Endodermal cell (in vitro differentiated cells): ENCODE measurements at regions not wholly inside any gene's neighbourhood (a gene's known extent, or its start where the extent isn't known, plus 50 kb on each side); places are given as distances from the start of the nearest gene placed in this dataset.
A peak's percentile ranks its signal among the peaks of the same experiment; 100 is the strongest.
"Not testable (repeated sequence)": the region's sequence is repeated elsewhere in the genome, so short reads cannot be mapped to it uniquely, and the experiment has no call there.

Experiments
- DNase-seq: peaks from one replicate; pipeline ENCODE4 v3.0.0-alpha.2; 2017
- H3K27ac ChIP-seq: 2 replicates; pipeline ENCODE4 v1.5.1; 2013; ENCODE audit warnings: mild to moderate bottlenecking, low read depth, low read length, moderate library complexity
- H3K27me3 ChIP-seq: 2 replicates; pipeline ENCODE4 v1.6.1; 2013; ENCODE audit warnings: mild to moderate bottlenecking, low read length, moderate library complexity; ENCODE audit not compliant: insufficient read depth, control insufficient read depth, poor library complexity, severe bottlenecking
- H3K36me3 ChIP-seq: 2 replicates; pipeline ENCODE4 v1.7.0; 2013; ENCODE audit warnings: mild to moderate bottlenecking, low read length, moderate library complexity; ENCODE audit not compliant: control insufficient read depth, insufficient read depth
- H3K4me1 ChIP-seq: one replicate; pipeline ENCODE4 v1.7.0; 2013; ENCODE audit warnings: low read length; ENCODE audit not compliant: control insufficient read depth, insufficient read depth
- H3K4me3 ChIP-seq: 2 replicates; pipeline ENCODE4 v1.5.1; 2013; ENCODE audit warnings: mild to moderate bottlenecking, low read length, moderate library complexity
- H3K9ac ChIP-seq: 2 replicates; pipeline ENCODE4 v1.6.1; 2013; ENCODE audit warnings: mild to moderate bottlenecking, low read length, moderate library complexity; ENCODE audit not compliant: poor library complexity, severe bottlenecking; ENCODE audit errors: extremely low read depth
- H3K9me3 ChIP-seq: 2 replicates; pipeline ENCODE4 v1.6.1; 2013; ENCODE audit warnings: mild to moderate bottlenecking, low read length, moderate library complexity; ENCODE audit not compliant: control insufficient read depth
- H3K27ac Mint-ChIP-seq: 2 replicates; pipeline ENCODE4 v1.8.0; 2020; ENCODE audit warnings: mixed read lengths
- H3K27me3 Mint-ChIP-seq: 2 replicates; pipeline ENCODE4 v1.8.0; 2021; ENCODE audit warnings: mild to moderate bottlenecking, mixed read lengths; ENCODE audit not compliant: insufficient read depth
- H3K36me3 Mint-ChIP-seq: 2 replicates; pipeline ENCODE4 v1.8.0; 2020; ENCODE audit warnings: low read depth, mixed read lengths
- H3K4me1 Mint-ChIP-seq: 2 replicates; pipeline ENCODE4 v1.8.0; 2020; ENCODE audit warnings: mixed read lengths
- H3K4me3 Mint-ChIP-seq: 2 replicates; pipeline ENCODE4 v1.8.0; 2020; ENCODE audit warnings: mild to moderate bottlenecking, moderate library complexity, mixed read lengths
- H3K9me3 Mint-ChIP-seq: 2 replicates; pipeline ENCODE4 v1.8.0; 2020; ENCODE audit warnings: mild to moderate bottlenecking, mixed read lengths
- WGBS, 2 experiments: methylation state at CpG; one replicate each; pipeline versions ENCODE4 v1.1.5 to v1.1.7; 2013; ENCODE audit warnings: missing lambda C conversion rate in 2 of 2, mixed read lengths in 1 of 2; ENCODE audit not compliant: insufficient coverage in 1 of 2, insufficient read length in 1 of 2; 5-methylcytosine and 5-hydroxymethylcytosine counted together
- TF ChIP-seq, protein P1 (sequence below): fragments of 200-600 bp; sonication (generic); conservative IDR thresholded peaks from 2 replicates; pipeline ENCODE4 v1.5.0; 2021; ENCODE audit warnings: antibody characterized with exemption, mild to moderate bottlenecking

DNA sequence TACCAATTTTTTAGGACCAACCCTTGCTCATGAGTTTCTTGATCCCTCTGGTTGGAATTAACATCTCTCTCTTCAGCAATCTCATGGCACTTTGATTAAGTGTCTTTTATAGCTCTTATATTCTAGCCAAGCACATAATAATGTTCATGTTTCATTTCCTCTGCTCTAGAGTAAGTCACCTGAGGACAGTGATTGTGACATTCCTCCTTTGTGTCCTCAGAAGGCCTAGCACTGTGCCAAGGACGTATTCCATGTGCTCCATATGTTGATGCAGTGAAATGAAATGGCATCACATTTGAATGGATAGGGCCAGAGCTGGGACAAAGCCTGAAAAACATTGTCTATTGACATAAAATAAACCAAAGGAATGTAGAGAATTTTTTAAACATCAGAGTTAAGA lies 322.8 kb upstream of the PRICKLE1 start:
- Mint-ChIP-seq H3K36me3 (peaks cover 6% of the 10 kb centered on the region), H3K4me3 (no peak overlapping the region), H3K27me3 (no peaks in the 10 kb centered on the region), H3K4me1 (peaks cover 10% of the 10 kb centered on the region), H3K9me3 (peaks cover 28% of the 10 kb centered on the region), H3K27ac (no peak overlapping the region)
- Histone ChIP-seq H3K36me3 (no peaks in the 10 kb centered on the region), H3K27me3 (no peaks in the 10 kb centered on the region), H3K27ac (no peak overlapping the region), H3K9ac (no peak overlapping the region), H3K4me1 (no peaks in the 10 kb centered on the region), H3K4me3 (no peak overlapping the region), H3K9me3 (peaks cover 35% of the 10 kb centered on the region)
- TF ChIP-seq, protein P1, sequence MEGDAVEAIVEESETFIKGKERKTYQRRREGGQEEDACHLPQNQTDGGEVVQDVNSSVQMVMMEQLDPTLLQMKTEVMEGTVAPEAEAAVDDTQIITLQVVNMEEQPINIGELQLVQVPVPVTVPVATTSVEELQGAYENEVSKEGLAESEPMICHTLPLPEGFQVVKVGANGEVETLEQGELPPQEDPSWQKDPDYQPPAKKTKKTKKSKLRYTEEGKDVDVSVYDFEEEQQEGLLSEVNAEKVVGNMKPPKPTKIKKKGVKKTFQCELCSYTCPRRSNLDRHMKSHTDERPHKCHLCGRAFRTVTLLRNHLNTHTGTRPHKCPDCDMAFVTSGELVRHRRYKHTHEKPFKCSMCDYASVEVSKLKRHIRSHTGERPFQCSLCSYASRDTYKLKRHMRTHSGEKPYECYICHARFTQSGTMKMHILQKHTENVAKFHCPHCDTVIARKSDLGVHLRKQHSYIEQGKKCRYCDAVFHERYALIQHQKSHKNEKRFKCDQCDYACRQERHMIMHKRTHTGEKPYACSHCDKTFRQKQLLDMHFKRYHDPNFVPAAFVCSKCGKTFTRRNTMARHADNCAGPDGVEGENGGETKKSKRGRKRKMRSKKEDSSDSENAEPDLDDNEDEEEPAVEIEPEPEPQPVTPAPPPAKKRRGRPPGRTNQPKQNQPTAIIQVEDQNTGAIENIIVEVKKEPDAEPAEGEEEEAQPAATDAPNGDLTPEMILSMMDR: no peak
- 95% methylated on average over 1 of the region's 1 CpG; no CpG with 5 or more reads in 1 of the 2 experiments for WGBS, 2 experiments
- DNase-seq: no peak

DNA sequence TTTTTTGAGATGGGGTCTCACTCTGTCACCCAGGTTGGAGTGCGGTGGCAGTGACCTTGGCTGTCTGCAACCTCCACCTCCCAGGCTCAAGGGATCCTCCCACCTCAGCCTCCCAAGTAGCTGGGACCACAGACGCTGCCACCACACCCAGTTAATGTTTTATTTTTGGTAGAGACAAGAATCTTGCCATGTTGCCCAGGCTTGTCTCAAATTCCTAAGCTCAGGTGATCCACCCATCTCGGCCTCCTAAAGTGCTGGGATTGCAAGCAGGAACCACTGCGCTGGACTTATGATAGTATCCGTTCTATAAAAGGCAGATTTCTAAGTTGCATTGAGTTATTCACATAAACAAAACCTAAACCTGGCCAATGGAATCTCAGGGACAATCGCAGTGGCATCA lies 321.1 kb upstream of the PRICKLE1 start:
- Histone ChIP-seq H3K27me3 (no peaks in the 10 kb centered on the region), H3K36me3 (no peaks in the 10 kb centered on the region), H3K27ac (no peak overlapping the region), H3K4me1 (no peaks in the 10 kb centered on the region), H3K4me3 (no peak overlapping the region), H3K9ac (no peak overlapping the region), H3K9me3 (peaks cover 49% of the 10 kb centered on the region)
- Mint-ChIP-seq H3K9me3 (peaks cover 39% of the 10 kb centered on the region), H3K4me1 (peaks cover 5% of the 10 kb centered on the region), H3K36me3 (peaks cover 12% of the 10 kb centered on the region), H3K27ac (no peak overlapping the region), H3K27me3 (no peaks in the 10 kb centered on the region), H3K4me3 (no peak overlapping the region)
- WGBS, 2 experiments: 71 to 86% methylated on average over 3 to 6 of the region's 6 CpGs
- TF ChIP-seq, protein P1: no peak
- no peak for DNase-seq

DNA sequence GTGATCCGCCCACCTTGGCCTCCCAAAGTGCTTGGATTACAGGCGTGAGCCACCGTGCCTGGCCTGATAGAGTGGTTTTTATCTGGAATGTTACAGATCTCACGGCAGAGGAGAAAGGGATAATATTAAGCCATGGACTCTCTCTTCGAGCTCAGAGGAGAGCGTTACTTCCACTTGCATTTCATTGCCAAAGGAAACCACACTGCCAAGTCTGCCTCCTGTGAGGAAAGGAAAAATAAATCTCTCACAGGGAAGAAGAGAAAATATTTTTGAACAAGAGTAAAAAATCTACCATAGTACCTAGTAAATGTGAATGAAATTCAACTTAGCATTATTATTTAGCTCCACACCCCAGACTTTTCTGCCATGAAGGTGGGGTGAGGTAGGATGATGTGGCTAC lies 319.2 kb upstream of the PRICKLE1 start:
- WGBS, 2 experiments: 92 to 95% methylated on average over 3 to 5 of the region's 6 CpGs
- no peaks in the 10 kb centered on the region for H3K27me3 Mint-ChIP-seq
- H3K4me1 Mint-ChIP-seq: no peaks in the 10 kb centered on the region
- Histone ChIP-seq H3K36me3 (no peaks in the 10 kb centered on the region), H3K27me3 (no peaks in the 10 kb centered on the region), H3K27ac (no peak overlapping the region), H3K4me3 (no peak overlapping the region), H3K4me1 (no peaks in the 10 kb centered on the region), H3K9me3 (peaks cover 47% of the 10 kb centered on the region), H3K9ac (no peak overlapping the region)
- no peak overlapping the region for H3K4me3 Mint-ChIP-seq
- no peak overlapping the region for H3K27ac Mint-ChIP-seq
- DNase-seq: no peak
- TF ChIP-seq, protein P1: no peak
- H3K9me3 Mint-ChIP-seq: peaks cover 34% of the 10 kb centered on the region
- H3K36me3 Mint-ChIP-seq: peaks cover 8% of the 10 kb centered on the region

DNA sequence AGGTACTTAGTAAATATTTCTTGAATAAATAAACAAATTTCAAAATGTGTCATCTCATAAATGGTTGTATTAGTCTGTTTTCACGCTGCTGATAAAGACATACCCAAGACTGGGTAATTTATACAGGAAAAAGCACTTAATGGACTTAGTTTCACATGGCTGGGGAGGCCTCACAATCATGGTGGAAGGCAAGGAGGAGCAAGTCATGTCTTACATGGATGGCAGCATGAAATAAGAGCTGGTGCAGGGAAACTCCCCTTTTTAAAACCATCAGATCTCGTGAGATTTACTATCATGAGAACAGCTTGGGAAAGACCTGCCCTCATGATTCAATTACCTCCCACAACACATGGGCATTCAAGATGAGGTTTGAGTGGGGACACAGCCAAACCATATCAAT lies 317.3 kb upstream of the PRICKLE1 start:
- H3K27ac ChIP-seq, H3K36me3 Mint-ChIP-seq, H3K4me1 Mint-ChIP-seq, DNase-seq, H3K27me3 ChIP-seq, H3K36me3 ChIP-seq, H3K27ac Mint-ChIP-seq, H3K4me3 Mint-ChIP-seq, H3K27me3 Mint-ChIP-seq, H3K4me1 ChIP-seq, H3K9ac ChIP-seq: not testable (repeated sequence)
- WGBS, 2 experiments: 94 to 98% methylated on average over 2 of the region's 2 CpGs
- peaks cover 20% of the 10 kb centered on the region for H3K9me3 Mint-ChIP-seq
- Histone ChIP-seq H3K4me3 (peak overlapping the region; percentile 40), H3K9me3 (peaks cover 28% of the 10 kb centered on the region)
